WTC11 (cell line): ENCODE measurements at regions not wholly inside any gene's neighbourhood (a gene's known extent, or its start where the extent isn't known, plus 50 kb on each side); places are given as distances from the start of the nearest gene placed in this dataset.

ENCODE experiments used
- ATAC-seq: fragments of 200-7000 bp; cut with Tn5 transposase; 2 replicates; pipeline ENCODE4 v1.10.0; 2021; ENCODE audit warnings: mild to moderate bottlenecking, moderate library complexity
- CTCF ChIA-PET: fragments of 300-600 bp; sonication (Branson Sonifier 250); formaldehyde crosslinking; loops from one replicate; lab custom pipeline; 2021; ENCODE audit warnings: antibody characterized with exemption; lab: Charles Lee
- POLR2A ChIA-PET: fragments of 350-600 bp; sonication (Branson Sonifier 250); formaldehyde crosslinking; loops from one replicate; lab custom pipeline; 2021; ENCODE audit warnings: antibody characterized with exemption; lab: Charles Lee
- DNase-seq: peaks from one replicate; pipeline ENCODE4 v3.0.0; 2021; ENCODE audit warnings: low spot score
- H3K27ac Mint-ChIP-seq: 2 replicates; pipeline ENCODE4 v1.8.0; 2021; ENCODE audit warnings: mixed read lengths
- H3K27me3 Mint-ChIP-seq: 2 replicates; pipeline ENCODE4 v1.8.0; 2021; ENCODE audit warnings: low read depth, mild to moderate bottlenecking, moderate library complexity, mixed read lengths
- H3K36me3 Mint-ChIP-seq: 2 replicates; pipeline ENCODE4 v1.8.0; 2021; ENCODE audit warnings: mixed read lengths
- H3K4me1 Mint-ChIP-seq: 2 replicates; pipeline ENCODE4 v1.8.0; 2022; ENCODE audit warnings: mixed read lengths
- H3K4me3 Mint-ChIP-seq: 2 replicates; pipeline ENCODE4 v1.8.0; 2021; ENCODE audit warnings: mild to moderate bottlenecking, moderate library complexity, mixed read lengths
- H3K9me3 Mint-ChIP-seq: 2 replicates; pipeline ENCODE4 v1.8.0; 2021; ENCODE audit warnings: mixed read lengths
- ATF3 ChIP-seq: sonication (generic); formaldehyde crosslinking; conservative IDR thresholded peaks from 2 replicates; pipeline ENCODE4 v1.8.1; 2022; ENCODE audit warnings: mild to moderate bottlenecking, missing genetic modification reagents
- CBFB ChIP-seq: sonication (generic); formaldehyde crosslinking; IDR thresholded peaks from 2 replicates; pipeline ENCODE4 v1.8.1; 2022; ENCODE audit warnings: mild to moderate bottlenecking, low read depth, missing genetic modification reagents
- CREB1 ChIP-seq: sonication (generic); formaldehyde crosslinking; IDR thresholded peaks from 2 replicates; pipeline ENCODE4 v1.8.0; 2023; ENCODE audit warnings: mild to moderate bottlenecking, missing genetic modification reagents
- CREM ChIP-seq: sonication (generic); formaldehyde crosslinking; IDR thresholded peaks from 2 replicates; pipeline ENCODE4 v1.8.1; 2022; ENCODE audit warnings: mild to moderate bottlenecking, missing genetic modification reagents, moderate library complexity
- FOXP4 ChIP-seq: sonication (generic); formaldehyde crosslinking; IDR thresholded peaks from 2 replicates; pipeline ENCODE4 v1.8.0; 2022; ENCODE audit warnings: mild to moderate bottlenecking, missing genetic modification reagents
- GRHL2 ChIP-seq: fragments of 250-450 bp; sonication (Bioruptor Pico); IDR thresholded peaks from 2 replicates; pipeline ENCODE4 v1.8.0; 2022; ENCODE audit warnings: mild to moderate bottlenecking, moderate library complexity; ENCODE audit not compliant: insufficient replicate concordance, severe bottlenecking
- GTF2I ChIP-seq: fragments of 250-450 bp; sonication (Bioruptor Pico); conservative IDR thresholded peaks from 2 replicates; pipeline ENCODE4 v1.4.0; 2021; ENCODE audit warnings: mild to moderate bottlenecking
- IRF1 ChIP-seq: sonication (generic); formaldehyde crosslinking; IDR thresholded peaks from 2 replicates; pipeline ENCODE4 v1.8.0; 2023; ENCODE audit warnings: missing genetic modification reagents
- JUN ChIP-seq: sonication (generic); formaldehyde crosslinking; IDR thresholded peaks from 2 replicates; pipeline ENCODE4 v1.8.0; 2023; ENCODE audit warnings: mild to moderate bottlenecking, missing genetic modification reagents
- MXD4 ChIP-seq: fragments of 250-450 bp; sonication (Bioruptor Pico); IDR thresholded peaks from 2 replicates; pipeline ENCODE4 v1.8.0; 2021; ENCODE audit warnings: mild to moderate bottlenecking, moderate library complexity, borderline replicate concordance
- NFYB ChIP-seq: sonication (generic); formaldehyde crosslinking; conservative IDR thresholded peaks from 2 replicates; pipeline ENCODE4 v1.8.0; 2022; ENCODE audit warnings: low read depth, missing genetic modification reagents
- NR1H2 ChIP-seq: sonication (generic); formaldehyde crosslinking; IDR thresholded peaks from 2 replicates; pipeline ENCODE4 v1.9.0; 2021; ENCODE audit warnings: mild to moderate bottlenecking, moderate library complexity, missing genetic modification reagents
- TP53 ChIP-seq: sonication (generic); formaldehyde crosslinking; IDR thresholded peaks from 2 replicates; pipeline ENCODE4 v1.8.1; 2023; ENCODE audit warnings: mild to moderate bottlenecking, missing genetic modification reagents
- ZNF232 ChIP-seq: sonication (generic); formaldehyde crosslinking; IDR thresholded peaks from 2 replicates; pipeline ENCODE4 v1.8.0; 2022; ENCODE audit warnings: mild to moderate bottlenecking, missing genetic modification reagents
- ZNF263 ChIP-seq: sonication (generic); formaldehyde crosslinking; IDR thresholded peaks from 2 replicates; pipeline ENCODE4 v1.8.1; 2022; ENCODE audit warnings: low read depth, mild to moderate bottlenecking, moderate library complexity, missing genetic modification reagents
- ZNF396 ChIP-seq: fragments of 250-450 bp; sonication (Bioruptor Pico); IDR thresholded peaks from 2 replicates; pipeline ENCODE4 v1.8.0; 2021; ENCODE audit warnings: mild to moderate bottlenecking, moderate library complexity, borderline replicate concordance
- ZNF532 ChIP-seq: fragments of 250-450 bp; sonication (Bioruptor Pico); IDR thresholded peaks from 2 replicates; pipeline ENCODE4 v1.9.0; 2021; ENCODE audit warnings: mild to moderate bottlenecking, borderline replicate concordance
- ZNF671 ChIP-seq: fragments of 250-450 bp; sonication (Bioruptor Pico); IDR thresholded peaks from 2 replicates; pipeline ENCODE4 v1.8.0; 2021; ENCODE audit warnings: mild to moderate bottlenecking
- TF ChIP-seq, protein P1 (sequence below): sonication (generic); formaldehyde crosslinking; IDR thresholded peaks from 2 replicates; pipeline ENCODE4 v1.8.0; 2022; ENCODE audit warnings: mild to moderate bottlenecking, missing genetic modification reagents
- TF ChIP-seq, protein P2 (sequence below): sonication (generic); formaldehyde crosslinking; IDR thresholded peaks from 2 replicates; pipeline ENCODE4 v1.8.0; 2022; ENCODE audit warnings: mild to moderate bottlenecking, missing genetic modification reagents
- TF ChIP-seq, protein P3 (sequence below): sonication (generic); formaldehyde crosslinking; IDR thresholded peaks from 2 replicates; pipeline ENCODE4 v1.8.1; 2022; ENCODE audit warnings: low read depth, mild to moderate bottlenecking, moderate library complexity, missing genetic modification reagents, borderline replicate concordance
- TF ChIP-seq, protein P4 (sequence below): fragments of 200-600 bp; IDR thresholded peaks from 2 replicates; pipeline ENCODE4 v1.8.0; 2022; ENCODE audit warnings: antibody characterized with exemption
- TF ChIP-seq, protein P5 (sequence below): fragments of 250-450 bp; sonication (Bioruptor Pico); IDR thresholded peaks from 2 replicates; pipeline ENCODE4 v1.9.0; 2021; ENCODE audit warnings: mild to moderate bottlenecking

DNA sequence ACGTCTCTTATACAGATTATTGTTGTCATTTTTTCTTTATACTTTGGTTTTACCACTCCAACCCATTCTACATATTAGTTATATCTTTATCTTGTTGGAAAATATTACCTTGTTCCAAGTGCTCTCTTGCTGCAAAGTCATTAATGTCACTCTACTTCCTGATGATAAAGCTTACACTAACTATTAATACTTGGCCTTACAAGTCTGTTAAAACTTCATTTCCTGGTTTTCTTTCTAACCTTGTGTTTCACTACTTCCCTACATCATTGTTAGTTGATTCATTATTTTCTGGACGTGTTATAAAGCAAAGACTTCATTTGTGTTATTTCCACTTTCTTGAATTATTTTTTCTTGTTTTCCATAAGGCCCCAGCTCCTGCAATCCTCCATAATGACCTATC, 382.6 kb upstream of the CDH20 start:
- no peak overlapping the region for H3K27ac Mint-ChIP-seq
- no peaks in the 10 kb centered on the region for H3K27me3 Mint-ChIP-seq
- no peaks in the 10 kb centered on the region for H3K4me1 Mint-ChIP-seq
- ATAC-seq (no peak), DNase-seq (no peak)
- CTCF ChIA-PET: no interaction called here
- POLR2A ChIA-PET: no interaction called here
- H3K4me3 Mint-ChIP-seq: no peak overlapping the region
- no peak for TF ChIP-seq CREB1 (CRISPR knock-in tag)
- TF ChIP-seq, protein P1, sequence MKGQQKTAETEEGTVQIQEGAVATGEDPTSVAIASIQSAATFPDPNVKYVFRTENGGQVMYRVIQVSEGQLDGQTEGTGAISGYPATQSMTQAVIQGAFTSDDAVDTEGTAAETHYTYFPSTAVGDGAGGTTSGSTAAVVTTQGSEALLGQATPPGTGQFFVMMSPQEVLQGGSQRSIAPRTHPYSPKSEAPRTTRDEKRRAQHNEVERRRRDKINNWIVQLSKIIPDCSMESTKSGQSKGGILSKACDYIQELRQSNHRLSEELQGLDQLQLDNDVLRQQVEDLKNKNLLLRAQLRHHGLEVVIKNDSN: no peak
- TF ChIP-seq CBFB (CRISPR knock-in tag): no peak
- TF ChIP-seq ATF3 (CRISPR knock-in tag): no peak
- TF ChIP-seq, protein P2, sequence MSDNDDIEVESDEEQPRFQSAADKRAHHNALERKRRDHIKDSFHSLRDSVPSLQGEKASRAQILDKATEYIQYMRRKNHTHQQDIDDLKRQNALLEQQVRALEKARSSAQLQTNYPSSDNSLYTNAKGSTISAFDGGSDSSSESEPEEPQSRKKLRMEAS (CRISPR knock-in tag): no peak
- TF ChIP-seq ZNF396 (CRISPR knock-in tag): no peak
- no peak for TF ChIP-seq CREM
- TF ChIP-seq, protein P3, sequence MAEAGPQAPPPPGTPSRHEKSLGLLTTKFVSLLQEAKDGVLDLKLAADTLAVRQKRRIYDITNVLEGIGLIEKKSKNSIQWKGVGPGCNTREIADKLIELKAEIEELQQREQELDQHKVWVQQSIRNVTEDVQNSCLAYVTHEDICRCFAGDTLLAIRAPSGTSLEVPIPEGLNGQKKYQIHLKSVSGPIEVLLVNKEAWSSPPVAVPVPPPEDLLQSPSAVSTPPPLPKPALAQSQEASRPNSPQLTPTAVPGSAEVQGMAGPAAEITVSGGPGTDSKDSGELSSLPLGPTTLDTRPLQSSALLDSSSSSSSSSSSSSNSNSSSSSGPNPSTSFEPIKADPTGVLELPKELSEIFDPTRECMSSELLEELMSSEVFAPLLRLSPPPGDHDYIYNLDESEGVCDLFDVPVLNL: no peak
- TF ChIP-seq, protein P4, sequence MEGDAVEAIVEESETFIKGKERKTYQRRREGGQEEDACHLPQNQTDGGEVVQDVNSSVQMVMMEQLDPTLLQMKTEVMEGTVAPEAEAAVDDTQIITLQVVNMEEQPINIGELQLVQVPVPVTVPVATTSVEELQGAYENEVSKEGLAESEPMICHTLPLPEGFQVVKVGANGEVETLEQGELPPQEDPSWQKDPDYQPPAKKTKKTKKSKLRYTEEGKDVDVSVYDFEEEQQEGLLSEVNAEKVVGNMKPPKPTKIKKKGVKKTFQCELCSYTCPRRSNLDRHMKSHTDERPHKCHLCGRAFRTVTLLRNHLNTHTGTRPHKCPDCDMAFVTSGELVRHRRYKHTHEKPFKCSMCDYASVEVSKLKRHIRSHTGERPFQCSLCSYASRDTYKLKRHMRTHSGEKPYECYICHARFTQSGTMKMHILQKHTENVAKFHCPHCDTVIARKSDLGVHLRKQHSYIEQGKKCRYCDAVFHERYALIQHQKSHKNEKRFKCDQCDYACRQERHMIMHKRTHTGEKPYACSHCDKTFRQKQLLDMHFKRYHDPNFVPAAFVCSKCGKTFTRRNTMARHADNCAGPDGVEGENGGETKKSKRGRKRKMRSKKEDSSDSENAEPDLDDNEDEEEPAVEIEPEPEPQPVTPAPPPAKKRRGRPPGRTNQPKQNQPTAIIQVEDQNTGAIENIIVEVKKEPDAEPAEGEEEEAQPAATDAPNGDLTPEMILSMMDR: no peak
- TF ChIP-seq TP53 (CRISPR knock-in tag): no peak
- TF ChIP-seq NFYB (CRISPR knock-in tag): no peak
- no peak for TF ChIP-seq GRHL2 (CRISPR knock-in tag)
- TF ChIP-seq JUN (CRISPR knock-in tag): no peak
- no peak for TF ChIP-seq IRF1 (CRISPR knock-in tag)
- TF ChIP-seq GTF2I (CRISPR knock-in tag): no peak
- TF ChIP-seq ZNF263: no peak
- no peak for TF ChIP-seq FOXP4 (CRISPR knock-in tag)
- TF ChIP-seq, protein P5, sequence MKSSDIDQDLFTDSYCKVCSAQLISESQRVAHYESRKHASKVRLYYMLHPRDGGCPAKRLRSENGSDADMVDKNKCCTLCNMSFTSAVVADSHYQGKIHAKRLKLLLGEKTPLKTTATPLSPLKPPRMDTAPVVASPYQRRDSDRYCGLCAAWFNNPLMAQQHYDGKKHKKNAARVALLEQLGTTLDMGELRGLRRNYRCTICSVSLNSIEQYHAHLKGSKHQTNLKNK: no peak
- TF ChIP-seq ZNF232 (CRISPR knock-in tag): no peak
- H3K36me3 Mint-ChIP-seq: no peaks in the 10 kb centered on the region
- H3K9me3 Mint-ChIP-seq: peaks cover 2% of the 10 kb centered on the region

GRCh38 chr18:60951091-60951490, 382.1 kb upstream of the CDH20 start:
- no peaks in the 10 kb centered on the region for H3K9me3 Mint-ChIP-seq
- ATAC-seq: no peak
- TF ChIP-seq, protein P4: no peak
- no peak for TF ChIP-seq ZNF263
- TF ChIP-seq NR1H2 (CRISPR knock-in tag): no peak
- TF ChIP-seq MXD4 (CRISPR knock-in tag): no peak
- no peak for TF ChIP-seq ZNF532
- TF ChIP-seq ZNF671 (CRISPR knock-in tag): no peak

More at GRCh38 chr18:60951091-60951490, 382.1 kb upstream of the CDH20 start:
- Mint-ChIP-seq H3K27ac (no peak overlapping the region), H3K27me3 (no peaks in the 10 kb centered on the region), H3K4me1 (no peaks in the 10 kb centered on the region), H3K36me3 (no peaks in the 10 kb centered on the region), H3K4me3 (no peak overlapping the region)
- ChIA-PET CTCF (no interaction called here), POLR2A (no interaction called here)
- DNase-seq: no peak
